Stimulated activated CD8-positive, alpha-beta memory T cell treated with anti-CD3 and anti-CD28 coated beads, Interleukin-15, amount 100 ng/mL, for 4 hours (primary cell): ENCODE measurements at regions not wholly inside any gene's neighbourhood (a gene's known extent, or its start where the extent isn't known, plus 50 kb on each side); places are given as distances from the start of the nearest gene placed in this dataset.
"Not testable (repeated sequence)": the region's sequence is repeated elsewhere in the genome, so short reads cannot be mapped to it uniquely, and the experiment has no call there.

Experiments
- DNase-seq, 2 donors: peaks; one replicate each; pipeline ENCODE4 v3.0.0-alpha.2; 2020; ENCODE audit warnings: low read depth in 2 of 2

- DNase-seq = no peak
Measured at GRCh38 chr2:207328944-207329386, 163.2 kb upstream of the KLF7 start.

DNA sequence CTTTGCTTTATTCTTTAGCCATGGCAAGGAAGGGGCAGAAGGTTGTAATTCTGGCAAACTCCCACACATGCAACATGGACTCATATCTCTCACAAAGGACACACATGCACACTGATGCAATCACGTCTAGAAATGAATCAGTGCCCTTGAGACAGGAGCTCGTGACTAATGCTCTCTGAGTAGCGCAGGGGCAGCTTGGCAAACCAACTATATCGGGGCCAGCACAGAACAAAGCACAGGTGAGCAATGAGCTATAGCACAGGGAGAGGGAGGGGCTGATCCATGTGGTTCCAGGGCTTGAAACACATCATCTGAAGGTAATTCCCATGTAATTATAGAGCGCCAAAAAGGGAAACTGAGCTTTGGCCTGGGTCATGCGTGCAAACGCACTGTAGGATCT is 165.2 kb upstream of the KLF7 start:
- DNase-seq = no peak

DNA sequence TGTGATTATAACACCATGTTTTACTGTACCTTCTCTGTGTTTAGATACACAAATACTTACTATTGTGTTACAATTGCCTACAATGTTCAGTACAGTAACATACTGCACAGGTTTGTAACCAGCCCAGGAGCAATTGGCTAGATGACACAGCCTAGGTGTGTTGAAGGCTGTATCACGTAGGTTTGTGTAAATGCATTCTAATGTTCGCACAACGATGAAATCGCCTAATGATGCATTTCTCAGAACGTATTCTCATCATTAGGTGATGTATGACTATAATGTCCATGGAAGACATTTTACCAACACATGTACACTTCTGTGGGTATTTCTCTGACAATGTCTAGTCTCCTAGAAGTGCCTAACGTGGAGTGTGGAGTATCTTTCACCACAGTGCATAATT is 165.9 kb upstream of the KLF7 start:
- no peak for DNase-seq

DNA sequence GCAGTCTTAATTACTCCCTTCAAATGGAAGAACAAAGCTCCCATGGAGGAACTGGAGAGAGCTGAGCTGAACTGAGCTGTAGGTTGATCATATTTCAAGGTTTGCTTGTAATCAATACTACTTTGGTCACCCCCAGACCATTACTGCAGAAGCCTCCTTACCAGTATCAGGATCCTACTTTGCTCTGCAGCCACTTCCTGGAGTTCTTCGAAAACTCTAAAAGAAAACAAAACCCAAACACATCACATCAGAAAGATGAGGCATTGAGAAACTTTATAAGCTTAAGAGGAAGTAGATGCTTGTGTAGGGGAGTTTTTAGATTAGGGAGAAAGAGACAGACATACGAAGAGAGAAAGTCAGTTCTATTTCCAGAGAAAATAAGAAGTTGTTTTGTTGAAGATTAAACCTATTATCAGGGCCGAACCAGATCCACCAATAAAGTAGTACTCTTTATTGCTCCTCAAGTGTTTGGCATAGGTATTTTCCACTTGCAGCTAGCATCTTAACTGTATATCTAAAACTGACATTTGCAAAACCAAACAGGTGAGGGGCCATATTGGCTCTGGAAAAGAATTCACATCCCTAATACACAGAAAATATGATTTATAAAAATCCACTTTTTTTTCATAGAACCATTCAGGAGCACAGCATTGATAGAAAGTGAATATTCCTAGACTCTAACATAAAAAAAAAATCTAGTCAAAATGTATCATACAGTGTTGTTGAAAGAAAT is 166.9 kb upstream of the KLF7 start:
- no peak for DNase-seq

GRCh38 chr2:207333599-207334300 is 168.0 kb upstream of the KLF7 start:
- DNase-seq = no peak

- DNase-seq = no peak
Measured at GRCh38 chr2:207334301-207334623, 168.5 kb upstream of the KLF7 start.

DNA sequence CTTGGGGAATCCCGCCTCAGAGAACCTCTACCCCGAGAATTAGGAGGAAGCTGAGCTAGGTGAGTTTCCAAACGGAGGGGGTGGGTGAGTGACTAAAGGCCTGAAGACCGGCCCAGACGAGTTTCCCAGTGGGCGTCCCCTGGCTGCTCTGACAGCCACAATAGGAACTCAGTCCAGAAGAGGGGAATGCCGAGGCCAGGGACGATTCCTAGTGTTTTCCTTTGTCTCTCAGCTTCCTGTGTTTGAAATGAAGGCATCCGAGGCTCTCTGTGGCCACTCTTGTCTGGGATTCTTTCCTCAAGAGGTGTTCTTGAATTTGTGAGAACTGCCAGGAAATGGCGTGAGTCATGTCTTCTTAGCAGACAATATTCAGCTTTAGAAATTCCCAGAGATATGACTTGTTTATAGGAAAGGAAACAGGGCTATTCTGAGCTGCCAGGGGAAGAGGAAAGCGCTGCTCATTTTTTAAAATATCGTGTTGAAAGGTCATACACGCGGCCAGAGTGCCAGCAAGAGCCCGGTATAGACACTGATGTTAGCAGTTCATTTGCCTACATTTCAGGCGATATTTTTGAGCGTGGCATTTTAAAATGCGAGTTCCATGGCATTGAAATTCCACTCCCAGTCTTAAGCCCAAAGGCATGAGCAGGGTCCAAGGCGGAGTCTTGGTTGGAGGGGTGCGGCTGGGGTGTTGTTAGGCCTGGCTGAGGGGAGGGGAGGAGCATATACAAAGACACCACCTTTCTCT is 169.1 kb upstream of the KLF7 start:
- no peak for DNase-seq

DNA sequence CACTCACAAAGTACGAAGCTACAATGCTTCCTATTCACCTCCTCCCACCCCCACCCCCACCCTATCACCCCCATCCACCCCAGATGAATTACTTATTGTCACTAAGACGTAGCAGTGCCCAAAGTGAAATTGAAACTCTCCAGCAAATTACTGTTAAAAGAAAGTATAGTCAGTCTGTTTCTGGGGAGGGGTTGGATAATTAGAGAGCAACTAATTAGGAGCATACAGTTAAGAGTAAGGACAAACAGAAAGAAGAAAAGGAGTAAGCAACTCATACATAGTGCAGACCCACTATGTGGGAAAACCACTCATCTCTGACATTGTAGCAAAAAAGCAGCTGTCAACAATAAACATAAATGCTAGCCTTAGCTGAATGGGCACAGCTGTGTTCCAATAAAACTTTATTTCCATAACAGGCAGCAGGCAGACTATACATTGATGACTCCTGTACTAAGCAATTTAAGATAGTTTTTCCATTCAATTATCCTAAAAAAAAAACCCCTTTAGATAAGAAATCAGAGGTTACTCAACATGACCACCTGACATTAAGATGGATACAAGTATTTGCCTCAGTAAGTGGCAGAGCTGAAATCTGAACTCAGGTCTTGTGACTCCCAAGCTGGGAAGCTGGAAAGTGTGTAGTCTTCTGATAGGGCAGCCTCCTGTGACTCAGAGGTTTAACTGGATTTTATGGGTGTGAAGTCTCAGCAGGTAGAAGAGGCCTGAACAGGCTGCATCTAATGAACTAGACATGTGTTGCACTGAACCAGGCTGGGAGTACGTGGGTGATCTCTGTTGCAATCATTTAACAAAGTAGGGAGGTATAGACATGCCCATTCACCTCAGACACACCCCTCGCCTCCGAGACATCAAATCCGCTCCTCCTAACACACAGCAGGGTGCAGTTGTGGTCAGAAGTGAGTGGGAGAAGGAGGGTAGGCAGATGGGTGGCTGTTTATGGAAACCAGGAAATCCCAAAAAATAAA is 171.8 kb upstream of the KLF7 start:
- DNase-seq = no peak

DNA sequence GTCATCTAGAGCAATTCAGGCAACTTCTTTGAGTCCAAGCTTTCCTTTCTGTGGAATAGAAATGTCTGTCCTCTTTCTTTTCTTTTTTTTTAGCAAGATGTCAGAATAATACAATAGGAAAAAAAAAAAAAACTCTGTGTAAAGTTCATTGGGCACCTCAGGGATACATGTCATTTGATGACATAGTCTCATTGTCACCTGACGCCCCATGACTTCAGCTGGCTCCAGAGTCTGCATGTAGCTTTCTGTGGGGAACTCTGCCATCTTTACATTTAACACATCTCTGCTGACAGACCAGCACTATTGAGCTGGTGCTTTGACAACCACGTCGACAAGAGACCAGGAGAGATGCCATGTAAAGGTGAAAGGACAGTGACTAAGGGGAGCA is 172.5 kb upstream of the KLF7 start:
- DNase-seq = no peak

DNA sequence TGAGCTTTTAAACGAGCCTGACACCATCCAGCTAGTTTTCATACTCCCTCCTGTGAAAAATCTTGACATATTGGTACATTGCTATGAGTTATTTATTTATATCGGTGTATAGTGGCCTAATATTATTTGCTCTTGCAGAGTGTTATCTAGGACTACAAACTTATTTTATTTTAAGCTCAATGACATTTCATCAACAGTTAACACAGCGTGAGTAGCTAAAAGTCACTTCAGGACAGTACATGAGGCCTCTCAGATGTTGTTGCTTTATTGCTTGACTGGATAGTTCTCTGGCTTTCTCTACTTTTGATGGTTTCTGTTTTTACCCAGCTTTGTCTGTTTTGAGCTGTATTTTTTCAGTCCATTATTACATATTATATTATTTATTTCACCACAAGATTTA is 172.9 kb upstream of the KLF7 start:
- no peak for DNase-seq

- no peak for DNase-seq
Measured at GRCh38 chr2:207341112-207341750, 175.5 kb upstream of the KLF7 start.

- no peak for DNase-seq
Measured at GRCh38 chr2:207341804-207342203, 176.1 kb upstream of the KLF7 start.

DNA sequence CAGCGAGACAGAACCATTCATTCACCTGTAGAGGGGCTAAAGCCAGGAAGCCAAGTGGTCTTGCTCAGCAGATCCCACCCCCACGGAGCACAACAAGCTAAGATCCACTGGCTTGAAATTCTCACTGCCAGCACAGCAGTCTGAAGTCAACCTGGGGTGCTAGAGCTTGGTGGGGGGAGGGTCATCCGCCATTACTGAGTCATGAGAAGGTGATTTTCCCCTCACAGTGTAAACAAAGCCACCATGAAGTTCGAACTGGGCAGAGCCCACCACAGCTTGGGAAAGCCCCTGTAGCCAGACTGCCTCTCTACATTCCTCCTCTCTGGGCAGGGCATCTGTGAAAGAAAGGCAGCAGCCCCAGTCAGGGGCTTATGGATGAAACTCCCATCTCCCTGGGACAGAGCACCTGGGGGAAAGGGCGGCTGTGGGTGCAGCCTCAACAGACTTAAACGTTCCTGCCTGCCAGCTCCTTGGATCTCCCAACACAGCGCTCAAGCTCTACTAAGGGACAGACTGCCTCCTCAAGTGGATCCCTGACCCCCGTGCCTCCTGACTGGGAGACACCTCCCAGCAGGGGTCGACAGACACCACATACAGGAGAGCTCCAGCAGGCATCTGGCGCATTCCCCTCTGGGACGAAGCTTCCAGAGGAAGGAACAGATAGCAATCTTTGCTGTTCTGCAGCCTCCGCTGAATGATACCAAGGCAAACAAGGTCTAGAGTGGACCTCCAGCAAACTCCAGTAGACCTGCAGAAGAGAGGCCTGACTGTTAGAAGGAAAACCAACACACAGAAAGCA is 179.0 kb upstream of the KLF7 start:
- not testable (repeated sequence) for DNase-seq

- DNase-seq = no peak
Measured at GRCh38 chr2:207351171-207351570, 178.6 kb upstream of the CREB1 start.

GRCh38 chr2:207352978-207353671 is 176.6 kb upstream of the CREB1 start:
- no peak for DNase-seq

DNA sequence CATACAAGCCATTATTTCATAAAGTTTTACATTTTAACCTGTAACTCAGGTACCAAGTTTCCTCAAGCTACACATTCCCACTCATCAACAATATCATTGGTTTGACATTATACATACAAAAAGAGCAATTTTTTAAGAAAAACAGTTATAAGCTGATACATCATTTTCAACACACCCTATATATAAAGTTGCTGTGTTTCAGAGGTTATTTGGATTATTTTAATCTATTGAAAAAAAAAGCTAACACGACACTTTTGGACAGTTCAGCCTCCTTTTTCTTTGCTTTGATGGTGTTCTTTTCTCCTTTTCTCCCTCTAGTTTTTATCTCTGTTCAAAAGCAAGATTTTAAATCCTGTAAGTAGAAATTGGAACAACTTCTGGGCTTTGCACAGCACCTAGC is 175.9 kb upstream of the CREB1 start:
- no peak for DNase-seq

DNA sequence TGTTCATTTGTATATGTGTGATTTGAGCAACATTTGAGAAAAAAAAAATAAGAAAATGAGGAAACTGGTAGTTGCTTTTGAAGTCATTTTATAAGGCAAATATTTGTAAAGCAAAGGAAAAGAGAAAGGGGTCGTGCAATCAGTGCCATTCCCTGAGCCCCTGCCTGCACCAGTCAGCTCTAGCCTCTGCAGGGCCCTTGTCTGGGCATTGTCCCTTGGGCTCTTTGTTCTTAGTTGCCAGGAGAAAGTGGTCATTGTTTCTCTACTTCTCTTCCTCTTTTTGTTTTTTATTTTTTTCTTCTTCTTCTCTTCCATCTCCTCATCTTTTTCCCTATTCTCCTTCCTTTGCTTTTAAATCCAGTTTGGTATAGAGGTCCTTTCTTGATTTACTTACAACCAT is 175.3 kb upstream of the CREB1 start:
- DNase-seq = no peak

DNA sequence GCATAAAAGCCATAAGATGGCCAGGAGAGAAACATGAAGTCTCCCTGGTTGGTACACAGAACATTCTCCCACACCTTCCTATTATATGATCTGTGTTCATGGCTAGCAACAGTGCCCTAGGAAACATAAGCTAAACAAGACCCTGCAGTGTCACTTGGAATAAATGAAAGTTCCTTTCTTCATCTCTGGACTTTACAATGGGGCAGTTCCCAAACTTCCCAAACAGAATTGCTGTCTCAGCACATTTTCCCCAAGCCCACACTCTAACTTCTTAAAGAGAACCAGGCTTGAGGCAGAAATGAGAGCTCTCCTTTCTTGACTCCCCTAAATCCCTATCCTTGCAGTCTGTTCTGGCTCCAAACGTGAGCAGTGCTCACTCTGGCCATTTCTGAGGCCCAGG is 173.2 kb upstream of the CREB1 start:
- no peak for DNase-seq

DNA sequence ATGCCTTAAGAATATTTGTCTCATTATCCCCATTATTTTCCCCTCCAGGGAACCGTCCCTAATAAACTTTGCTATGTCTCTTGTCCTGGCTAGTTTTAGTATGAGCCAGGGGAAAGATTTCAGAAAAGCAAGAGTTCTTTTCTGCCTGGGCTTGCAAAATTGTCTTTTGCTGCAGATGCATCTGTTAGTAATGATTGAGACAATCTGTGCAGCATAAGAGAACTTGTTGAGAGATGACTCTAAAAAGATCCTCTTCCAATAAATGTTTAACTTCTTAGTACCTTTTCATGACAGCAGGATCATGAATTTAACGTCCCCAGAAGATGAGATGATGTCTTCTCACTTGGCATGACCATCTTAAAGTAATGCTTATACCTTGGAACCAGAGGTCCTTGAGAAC is 172.5 kb upstream of the CREB1 start:
- no peak for DNase-seq

GRCh38 chr2:207362716-207363115 is 167.0 kb upstream of the CREB1 start:
- DNase-seq = no peak
